Suprapubic skin (tissue), 4 donors: ENCODE measurements at regions not wholly inside any gene's neighbourhood (a gene's known extent, or its start where the extent isn't known, plus 50 kb on each side); places are given as distances from the start of the nearest gene placed in this dataset.
"Not testable (repeated sequence)": the region's sequence is repeated elsewhere in the genome, so short reads cannot be mapped to it uniquely, and the experiment has no call there.

Source experiments
- DNase-seq, 2 donors: peaks; one replicate each; pipeline ENCODE4 v3.0.0-alpha.2; 2019; ENCODE audit warnings: low spot score in 2 of 2
- H3K27ac ChIP-seq: fragments of 200-600 bp; sonication (generic); one replicate; pipeline ENCODE4 v1.5.1; 2019
- H3K27me3 ChIP-seq: fragments of 200-600 bp; sonication (generic); one replicate; pipeline ENCODE4 v1.5.1; 2019
- H3K36me3 ChIP-seq: fragments of 200-600 bp; sonication (generic); one replicate; pipeline ENCODE4 v1.5.1; 2019
- H3K4me1 ChIP-seq: fragments of 200-600 bp; sonication (generic); one replicate; pipeline ENCODE4 v1.5.1; 2019
- H3K4me3 ChIP-seq: fragments of 200-600 bp; sonication (generic); one replicate; pipeline ENCODE4 v1.5.1; 2019; ENCODE audit warnings: mild to moderate bottlenecking
- H3K9me3 ChIP-seq: fragments of 200-600 bp; sonication (generic); one replicate; pipeline ENCODE4 v1.5.1; 2019
- EP300 ChIP-seq: sonication (generic); formaldehyde crosslinking; IDR thresholded peaks from one replicate; pipeline ENCODE4 v1.6.1; 2017; ENCODE audit warnings: antibody characterized with exemption
- POLR2A ChIP-seq, 2 donors: fragments of 450-650 bp; IDR thresholded peaks; one replicate each; pipeline ENCODE4 v1.6.1; 2017; ENCODE audit warnings: antibody characterized with exemption in 2 of 2, mild to moderate bottlenecking in 2 of 2, moderate library complexity in 2 of 2
- POLR2AphosphoS5 ChIP-seq, 3 donors: sonication (generic); formaldehyde crosslinking; IDR thresholded peaks; one replicate each; pipeline ENCODE4 v1.6.1; 2017; ENCODE audit warnings: antibody characterized with exemption in 3 of 3
- WGBS: methylation state at CpG from one replicate; pipeline ENCODE4 v1.1.5; 2018; 5-methylcytosine and 5-hydroxymethylcytosine counted together
- TF ChIP-seq, protein P1 (sequence below), 2 donors: fragments of 200-600 bp in 1 of 2; fragments of 450-650 bp in 1 of 2; sonication (generic) in 1 of 2; IDR thresholded peaks; one replicate each; pipeline ENCODE4 v1.5.1; 2016 to 2019; ENCODE audit warnings: antibody characterized with exemption in 2 of 2, mild to moderate bottlenecking in 1 of 2, moderate library complexity in 1 of 2

- DNase-seq: no peak
- WGBS: 81% methylated on average over 2 of the region's 2 CpGs
- TF ChIP-seq POLR2A (IDR thresholded peaks at IDR 0.05) (no peak), EP300 (no peak), POLR2AphosphoS5 (IDR thresholded peaks at IDR 0.05) (no peak)
- TF ChIP-seq, protein P1, sequence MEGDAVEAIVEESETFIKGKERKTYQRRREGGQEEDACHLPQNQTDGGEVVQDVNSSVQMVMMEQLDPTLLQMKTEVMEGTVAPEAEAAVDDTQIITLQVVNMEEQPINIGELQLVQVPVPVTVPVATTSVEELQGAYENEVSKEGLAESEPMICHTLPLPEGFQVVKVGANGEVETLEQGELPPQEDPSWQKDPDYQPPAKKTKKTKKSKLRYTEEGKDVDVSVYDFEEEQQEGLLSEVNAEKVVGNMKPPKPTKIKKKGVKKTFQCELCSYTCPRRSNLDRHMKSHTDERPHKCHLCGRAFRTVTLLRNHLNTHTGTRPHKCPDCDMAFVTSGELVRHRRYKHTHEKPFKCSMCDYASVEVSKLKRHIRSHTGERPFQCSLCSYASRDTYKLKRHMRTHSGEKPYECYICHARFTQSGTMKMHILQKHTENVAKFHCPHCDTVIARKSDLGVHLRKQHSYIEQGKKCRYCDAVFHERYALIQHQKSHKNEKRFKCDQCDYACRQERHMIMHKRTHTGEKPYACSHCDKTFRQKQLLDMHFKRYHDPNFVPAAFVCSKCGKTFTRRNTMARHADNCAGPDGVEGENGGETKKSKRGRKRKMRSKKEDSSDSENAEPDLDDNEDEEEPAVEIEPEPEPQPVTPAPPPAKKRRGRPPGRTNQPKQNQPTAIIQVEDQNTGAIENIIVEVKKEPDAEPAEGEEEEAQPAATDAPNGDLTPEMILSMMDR (IDR thresholded peaks at IDR 0.05): no peak
- Histone ChIP-seq H3K4me1 (no peaks in the 10 kb centered on the region), H3K36me3 (no peaks in the 10 kb centered on the region), H3K9me3 (no peaks in the 10 kb centered on the region), H3K4me3 (no peak overlapping the region), H3K27ac (no peak overlapping the region), H3K27me3 (no peaks in the 10 kb centered on the region)
Measured at GRCh38 chr5:17964067-17964466, 329.8 kb downstream of the TAF11L14 start.

DNA sequence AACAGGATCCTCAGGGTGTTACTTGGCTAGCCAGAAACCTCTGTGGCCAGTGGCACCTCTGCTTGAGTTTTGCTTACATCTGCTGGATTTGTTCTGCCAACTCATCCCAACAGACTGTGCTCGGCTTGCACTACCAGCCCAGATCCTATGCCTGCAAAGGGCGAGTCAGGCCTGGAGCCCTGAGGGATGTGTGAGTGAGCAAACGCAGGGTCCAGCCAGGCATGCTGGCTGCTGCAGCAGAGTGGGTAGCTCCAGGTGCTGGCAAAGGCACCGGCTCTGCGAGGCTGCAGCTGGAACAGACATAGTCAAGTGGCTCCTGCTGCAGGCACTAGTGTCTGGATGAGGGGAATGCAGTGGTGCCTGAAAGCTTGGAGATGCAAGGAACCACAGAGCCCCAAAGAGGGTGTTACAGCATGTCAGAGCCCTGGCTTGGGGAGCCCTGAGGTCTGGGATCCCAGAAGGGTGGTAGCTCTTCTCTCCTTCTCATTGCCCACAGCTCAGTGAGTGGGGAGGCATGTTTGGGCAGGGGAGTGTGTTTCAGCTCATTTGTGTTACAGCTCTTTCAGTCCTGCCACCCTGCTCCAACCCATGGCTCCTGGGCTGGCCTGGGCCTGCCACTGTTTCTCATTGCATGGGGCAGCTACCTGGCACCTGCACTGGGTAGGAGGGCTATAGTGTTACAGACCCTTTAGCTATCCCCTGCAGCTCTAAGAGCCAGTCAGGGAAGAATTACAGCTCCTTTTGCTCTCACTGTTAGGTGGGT, 332.6 kb downstream of the TAF11L14 start:
- H3K27me3 ChIP-seq: no peaks in the 10 kb centered on the region
- no peak for DNase-seq
- H3K36me3 ChIP-seq: no peaks in the 10 kb centered on the region
- TF ChIP-seq EP300 (no peak), POLR2A (IDR thresholded peaks at IDR 0.05) (no peak), POLR2AphosphoS5 (IDR thresholded peaks at IDR 0.05) (no peak)
- TF ChIP-seq, protein P1 (IDR thresholded peaks at IDR 0.05): no peak
- no peak overlapping the region for H3K4me3 ChIP-seq
- WGBS: 47% methylated on average over 3 of the region's 5 CpGs
- no peak overlapping the region for H3K27ac ChIP-seq
- no peaks in the 10 kb centered on the region for H3K4me1 ChIP-seq
- no peaks in the 10 kb centered on the region for H3K9me3 ChIP-seq

- H3K27ac ChIP-seq: no peak overlapping the region
- H3K4me3 ChIP-seq: no peak overlapping the region
- no peaks in the 10 kb centered on the region for H3K4me1 ChIP-seq
- whole genome bisulfite sequencing: 67% methylated on average over 1 of the region's 1 CpG
- DNase-seq: no peak
- no peak for TF ChIP-seq EP300
- TF ChIP-seq, protein P1 (IDR thresholded peaks at IDR 0.05): no peak
- TF ChIP-seq POLR2A (IDR thresholded peaks at IDR 0.05): no peak
- no peak for TF ChIP-seq POLR2AphosphoS5 (IDR thresholded peaks at IDR 0.05)
- H3K9me3 ChIP-seq: no peaks in the 10 kb centered on the region
- H3K27me3 ChIP-seq: no peaks in the 10 kb centered on the region
- no peaks in the 10 kb centered on the region for H3K36me3 ChIP-seq
Measured at GRCh38 chr5:17976404-17976803, 342.1 kb downstream of the TAF11L14 start.

DNA sequence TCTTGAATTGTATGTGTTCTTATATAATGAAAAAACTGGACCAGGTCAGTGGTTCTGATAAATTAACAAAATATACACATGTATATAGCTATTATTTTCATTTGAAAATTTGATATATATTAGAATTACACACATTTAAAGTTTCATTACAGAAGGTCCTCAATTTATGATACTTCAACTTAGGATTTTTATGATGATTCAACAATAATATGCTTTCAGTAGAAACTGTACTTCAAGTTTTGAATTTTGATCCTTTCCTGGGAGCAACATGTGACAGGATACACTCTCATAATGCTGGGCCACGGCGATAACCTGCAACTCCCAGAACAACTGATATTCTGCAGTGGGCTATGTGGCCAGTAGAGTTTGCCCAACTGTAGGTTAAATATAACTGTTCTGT, 344.7 kb downstream of the TAF11L14 start:
- Histone ChIP-seq H3K27ac (no peak overlapping the region), H3K4me1 (no peaks in the 10 kb centered on the region), H3K9me3 (no peaks in the 10 kb centered on the region), H3K36me3 (no peaks in the 10 kb centered on the region), H3K4me3 (no peak overlapping the region), H3K27me3 (no peaks in the 10 kb centered on the region)
- no peak for TF ChIP-seq POLR2A (IDR thresholded peaks at IDR 0.05)
- TF ChIP-seq, protein P1 (IDR thresholded peaks at IDR 0.05): no peak
- TF ChIP-seq EP300: no peak
- no peak for TF ChIP-seq POLR2AphosphoS5 (IDR thresholded peaks at IDR 0.05)
- 92% methylated on average over 2 of the region's 2 CpGs for WGBS
- DNase-seq: no peak

DNA sequence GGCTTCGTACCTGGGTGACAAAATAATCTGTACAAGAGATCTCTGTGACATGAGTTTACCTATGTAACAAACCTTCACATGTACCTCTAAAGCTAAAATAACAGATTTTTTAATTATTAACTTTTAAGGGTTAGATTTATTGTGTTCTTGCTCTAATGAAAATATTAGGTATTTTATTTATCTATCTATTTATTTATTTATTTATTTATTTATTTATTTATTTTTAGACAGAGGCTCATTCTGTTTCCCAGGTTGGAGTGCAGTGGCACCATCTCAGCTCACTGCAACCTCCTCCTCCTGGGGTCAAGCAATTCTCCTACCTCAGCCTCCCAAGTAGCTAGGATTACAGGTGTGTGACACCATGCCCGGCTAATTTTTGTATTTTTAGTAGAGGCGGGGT, 348.4 kb downstream of the TAF11L14 start:
- H3K36me3 ChIP-seq, H3K27ac ChIP-seq, H3K4me1 ChIP-seq, DNase-seq, H3K4me3 ChIP-seq, H3K9me3 ChIP-seq, H3K27me3 ChIP-seq: not testable (repeated sequence)
- 90% methylated on average over 3 of the region's 3 CpGs for WGBS

DNA sequence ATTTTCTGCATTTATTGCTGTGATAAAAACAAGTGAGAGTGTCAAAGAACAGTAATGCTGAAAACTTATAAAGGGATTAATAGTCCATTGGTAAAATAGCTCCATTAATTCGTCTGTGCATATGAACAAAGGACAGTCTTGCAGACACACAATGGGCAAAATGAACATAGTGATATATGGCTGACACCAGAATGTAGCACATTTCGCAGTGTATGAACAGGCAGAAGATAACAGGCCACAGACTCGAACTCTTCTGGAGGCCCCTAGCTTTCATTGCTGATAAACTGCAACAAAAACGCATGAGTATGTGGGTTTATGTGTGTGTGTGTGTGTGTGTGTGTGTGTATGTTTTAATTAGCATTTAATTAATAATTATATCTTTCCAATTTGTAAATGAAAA, 354.8 kb downstream of the TAF11L14 start:
- Histone ChIP-seq H3K9me3 (no peaks in the 10 kb centered on the region), H3K27me3 (no peaks in the 10 kb centered on the region), H3K36me3 (no peaks in the 10 kb centered on the region), H3K4me1 (no peaks in the 10 kb centered on the region), H3K4me3 (no peak overlapping the region), H3K27ac (no peak overlapping the region)
- TF ChIP-seq EP300 (no peak), POLR2AphosphoS5 (IDR thresholded peaks at IDR 0.05) (no peak)
- no peak for DNase-seq
- 77% methylated on average over 4 of the region's 4 CpGs for WGBS
